GM23338 (cell line): ENCODE measurements at regions not wholly inside any gene's neighbourhood (a gene's known extent, or its start where the extent isn't known, plus 50 kb on each side); places are given as distances from the start of the nearest gene placed in this dataset.

Experiments
- EZH2 ChIP-seq: fragments of 200-600 bp; sonication (generic); IDR thresholded peaks from one replicate; pipeline ENCODE4 v1.8.0; 2017; ENCODE audit warnings: antibody characterized with exemption, mild to moderate bottlenecking, low read depth; ENCODE audit not compliant: unreplicated experiment
- NANOG ChIP-seq: IDR thresholded peaks from 2 replicates; pipeline ENCODE4 v1.6.1; 2016; ENCODE audit warnings: antibody characterized with exemption, borderline replicate concordance
- STAT1 ChIP-seq: IDR thresholded peaks from one replicate; pipeline ENCODE4 v1.6.1; 2016; ENCODE audit warnings: antibody characterized with exemption; ENCODE audit not compliant: unreplicated experiment
- ZNF114 ChIP-seq: fragments of 250-450 bp; sonication (Bioruptor Pico); IDR thresholded peaks from 2 replicates; pipeline ENCODE4 v1.5.0; 2020; ENCODE audit warnings: mild to moderate bottlenecking, moderate library complexity
- ZNF331 ChIP-seq: fragments of 250-450 bp; sonication (Bioruptor Pico); IDR thresholded peaks from 2 replicates; pipeline ENCODE4 v1.5.0; 2020; ENCODE audit warnings: low read depth, mild to moderate bottlenecking, moderate library complexity
- ZNF462 ChIP-seq: fragments of 250-450 bp; sonication (Bioruptor Pico); IDR thresholded peaks from 2 replicates; pipeline ENCODE4 v1.5.0; 2020; ENCODE audit warnings: mild to moderate bottlenecking, moderate library complexity
- TF ChIP-seq, protein P1 (sequence below): IDR thresholded peaks from 2 replicates; pipeline ENCODE4 v1.6.1; 2016; ENCODE audit warnings: antibody characterized with exemption
- TF ChIP-seq, protein P2 (sequence below), 2 experiments: fragments of 200-600 bp in 1 of 2; sonication (generic) in 1 of 2; conservative IDR thresholded peaks; 2 replicates each; pipeline versions ENCODE4 v1.5.1 to v1.6.1; 2016 to 2017; ENCODE audit warnings: antibody characterized with exemption in 2 of 2, low read depth in 2 of 2, mild to moderate bottlenecking in 2 of 2, moderate library complexity in 1 of 2

GRCh38 chr11:129720156-129720555 is 95.5 kb upstream of the TMEM45B start (continued):
- no peak for TF ChIP-seq ZNF462 (CRISPR knock-in tag)
- no peak for TF ChIP-seq NANOG
- TF ChIP-seq EZH2 = no peak
- no peak for TF ChIP-seq ZNF331 (CRISPR knock-in tag)
- TF ChIP-seq, protein P1, sequence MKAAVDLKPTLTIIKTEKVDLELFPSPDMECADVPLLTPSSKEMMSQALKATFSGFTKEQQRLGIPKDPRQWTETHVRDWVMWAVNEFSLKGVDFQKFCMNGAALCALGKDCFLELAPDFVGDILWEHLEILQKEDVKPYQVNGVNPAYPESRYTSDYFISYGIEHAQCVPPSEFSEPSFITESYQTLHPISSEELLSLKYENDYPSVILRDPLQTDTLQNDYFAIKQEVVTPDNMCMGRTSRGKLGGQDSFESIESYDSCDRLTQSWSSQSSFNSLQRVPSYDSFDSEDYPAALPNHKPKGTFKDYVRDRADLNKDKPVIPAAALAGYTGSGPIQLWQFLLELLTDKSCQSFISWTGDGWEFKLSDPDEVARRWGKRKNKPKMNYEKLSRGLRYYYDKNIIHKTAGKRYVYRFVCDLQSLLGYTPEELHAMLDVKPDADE = no peak
- TF ChIP-seq ZNF114 (CRISPR knock-in tag) = no peak
- TF ChIP-seq, protein P2, sequence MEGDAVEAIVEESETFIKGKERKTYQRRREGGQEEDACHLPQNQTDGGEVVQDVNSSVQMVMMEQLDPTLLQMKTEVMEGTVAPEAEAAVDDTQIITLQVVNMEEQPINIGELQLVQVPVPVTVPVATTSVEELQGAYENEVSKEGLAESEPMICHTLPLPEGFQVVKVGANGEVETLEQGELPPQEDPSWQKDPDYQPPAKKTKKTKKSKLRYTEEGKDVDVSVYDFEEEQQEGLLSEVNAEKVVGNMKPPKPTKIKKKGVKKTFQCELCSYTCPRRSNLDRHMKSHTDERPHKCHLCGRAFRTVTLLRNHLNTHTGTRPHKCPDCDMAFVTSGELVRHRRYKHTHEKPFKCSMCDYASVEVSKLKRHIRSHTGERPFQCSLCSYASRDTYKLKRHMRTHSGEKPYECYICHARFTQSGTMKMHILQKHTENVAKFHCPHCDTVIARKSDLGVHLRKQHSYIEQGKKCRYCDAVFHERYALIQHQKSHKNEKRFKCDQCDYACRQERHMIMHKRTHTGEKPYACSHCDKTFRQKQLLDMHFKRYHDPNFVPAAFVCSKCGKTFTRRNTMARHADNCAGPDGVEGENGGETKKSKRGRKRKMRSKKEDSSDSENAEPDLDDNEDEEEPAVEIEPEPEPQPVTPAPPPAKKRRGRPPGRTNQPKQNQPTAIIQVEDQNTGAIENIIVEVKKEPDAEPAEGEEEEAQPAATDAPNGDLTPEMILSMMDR (conservative IDR thresholded peaks at IDR 0.05; ENCODE audit: low read depth in 2 of 2) = no peak
- no peak for TF ChIP-seq STAT1
